Bone marrow (tissue), 2 donors: ENCODE measurements at regions not wholly inside any gene's neighbourhood (a gene's known extent, or its start where the extent isn't known, plus 50 kb on each side); places are given as distances from the start of the nearest gene placed in this dataset.

Experiments
- DNase-seq, 2 donors: peaks; one replicate each; lab custom pipeline; 2025; lab: John Stamatoyannopoulos, UW

DNA sequence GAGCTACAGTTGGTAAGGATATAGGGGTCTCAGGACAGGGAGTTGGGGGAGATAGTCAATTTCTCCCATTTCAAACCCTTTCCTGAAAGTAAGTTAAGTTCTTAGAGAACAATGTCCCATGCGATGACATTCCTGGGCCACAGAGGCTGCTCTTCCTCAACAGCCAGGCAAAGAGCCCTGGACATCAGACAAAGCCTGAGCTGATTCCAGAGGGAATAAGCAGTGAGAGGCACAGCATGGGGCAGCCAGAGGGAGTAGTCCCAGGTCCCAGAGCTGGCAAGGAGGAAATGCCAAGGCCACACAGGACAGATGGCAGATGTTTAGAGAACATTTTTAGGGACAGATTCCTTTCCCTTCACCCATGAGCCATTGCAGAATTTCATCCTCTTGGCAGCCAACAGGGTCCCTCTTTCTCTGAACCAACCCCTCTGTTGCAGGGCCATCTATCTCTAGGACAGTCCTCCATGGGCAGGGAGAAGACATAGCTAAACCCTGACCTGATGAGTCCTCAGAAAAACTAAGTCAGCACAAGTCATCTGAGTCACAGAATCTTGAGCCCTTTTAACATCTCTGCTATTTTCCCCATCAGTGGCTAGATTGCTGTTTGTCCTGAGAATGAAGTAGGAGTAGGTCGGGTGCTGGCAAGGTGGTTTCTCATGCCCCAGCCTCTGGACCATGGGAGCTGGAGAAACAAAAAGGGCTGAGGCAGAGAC, 60.3 kb upstream of the CALM2 start:
- no peak for DNase-seq

DNA sequence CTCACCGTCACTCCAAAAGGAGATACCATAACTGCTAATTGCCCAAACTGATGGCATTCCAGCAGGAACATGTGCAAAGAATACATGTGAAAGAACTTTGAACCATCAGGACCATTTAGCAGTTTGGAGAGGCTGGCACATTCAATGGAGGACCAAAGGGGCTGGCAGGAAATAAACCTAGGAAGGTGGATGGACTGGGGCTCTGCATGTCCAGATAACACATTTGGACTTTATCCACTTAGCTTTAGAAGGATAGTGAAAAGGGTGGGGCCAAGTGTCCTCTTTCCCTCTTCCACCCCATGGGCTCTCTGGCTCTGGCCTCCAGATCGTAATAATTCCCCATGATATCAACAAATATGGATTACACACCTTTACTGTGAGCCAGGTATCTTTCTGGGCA, 58.8 kb upstream of the CALM2 start:
- DNase-seq: no peak

DNA sequence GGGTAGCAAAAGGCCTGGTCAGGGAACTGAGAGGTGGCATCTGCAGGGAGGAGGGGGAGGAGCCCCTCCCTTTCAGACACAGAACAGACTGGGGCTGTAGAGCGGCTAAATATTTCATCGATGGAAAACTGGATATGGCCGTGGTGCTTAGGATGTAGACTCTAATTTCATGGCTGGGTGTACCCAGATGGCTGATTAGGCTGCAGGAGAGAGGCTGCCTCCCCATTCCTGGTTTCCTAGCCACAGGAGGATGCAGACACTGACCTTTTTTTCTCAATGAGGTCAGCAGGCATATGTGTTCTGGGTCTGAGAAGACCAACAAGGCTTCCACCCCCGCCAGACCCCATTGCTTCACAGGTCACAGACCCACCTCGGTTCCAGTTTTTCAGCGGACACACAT, 58.1 kb upstream of the CALM2 start:
- DNase-seq: no peak

DNA sequence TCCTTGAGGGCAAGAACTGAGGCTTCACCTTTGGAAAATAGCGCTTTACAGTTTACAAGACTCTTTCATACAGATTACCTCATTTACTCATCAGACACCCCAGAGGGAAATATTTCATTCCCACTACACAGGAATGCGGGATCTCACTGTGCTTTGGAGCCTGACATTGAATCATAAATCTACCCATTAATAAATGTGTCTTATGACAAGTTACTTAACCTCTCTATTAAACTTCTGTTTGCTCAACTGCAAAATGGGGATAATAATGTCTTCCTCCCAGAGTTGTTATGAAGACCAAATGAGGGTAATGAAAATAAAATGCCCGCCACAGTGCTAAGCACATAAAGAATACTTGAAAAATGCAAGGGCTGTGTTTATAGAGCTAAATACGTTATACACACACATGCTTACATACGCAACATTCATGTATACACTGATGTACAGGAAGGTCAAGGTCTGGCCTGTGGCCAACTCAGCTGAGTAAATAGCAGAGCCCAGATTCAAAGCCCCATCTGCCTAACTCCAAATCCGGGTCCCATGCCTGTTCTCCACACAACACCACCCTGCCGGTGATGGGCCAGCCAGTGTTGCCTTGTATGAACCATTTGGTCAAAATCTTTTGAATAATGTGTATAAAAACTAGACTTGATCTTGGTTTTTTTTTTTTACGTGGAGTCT, 56.6 kb upstream of the CALM2 start:
- no peak for DNase-seq

DNA sequence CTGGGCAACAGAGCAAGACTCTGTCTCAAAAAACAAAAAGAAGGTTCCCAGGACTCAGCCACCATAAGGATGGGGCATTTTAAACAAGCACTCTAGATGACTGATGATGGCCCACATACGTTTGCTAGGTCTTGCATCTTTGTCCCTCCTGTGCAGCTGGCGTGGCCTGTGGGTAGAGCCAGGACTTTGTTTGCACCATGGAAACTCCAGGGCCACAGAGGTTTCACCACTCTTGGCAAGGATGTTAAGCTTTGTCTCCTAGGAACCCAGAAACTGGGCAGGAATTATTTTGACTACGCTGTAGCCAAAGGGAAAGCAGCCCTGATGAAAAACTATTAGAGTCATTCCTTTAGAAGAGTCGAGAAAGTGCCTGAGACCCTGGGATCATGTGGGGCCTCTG, 54.1 kb upstream of the CALM2 start:
- DNase-seq: no peak

DNA sequence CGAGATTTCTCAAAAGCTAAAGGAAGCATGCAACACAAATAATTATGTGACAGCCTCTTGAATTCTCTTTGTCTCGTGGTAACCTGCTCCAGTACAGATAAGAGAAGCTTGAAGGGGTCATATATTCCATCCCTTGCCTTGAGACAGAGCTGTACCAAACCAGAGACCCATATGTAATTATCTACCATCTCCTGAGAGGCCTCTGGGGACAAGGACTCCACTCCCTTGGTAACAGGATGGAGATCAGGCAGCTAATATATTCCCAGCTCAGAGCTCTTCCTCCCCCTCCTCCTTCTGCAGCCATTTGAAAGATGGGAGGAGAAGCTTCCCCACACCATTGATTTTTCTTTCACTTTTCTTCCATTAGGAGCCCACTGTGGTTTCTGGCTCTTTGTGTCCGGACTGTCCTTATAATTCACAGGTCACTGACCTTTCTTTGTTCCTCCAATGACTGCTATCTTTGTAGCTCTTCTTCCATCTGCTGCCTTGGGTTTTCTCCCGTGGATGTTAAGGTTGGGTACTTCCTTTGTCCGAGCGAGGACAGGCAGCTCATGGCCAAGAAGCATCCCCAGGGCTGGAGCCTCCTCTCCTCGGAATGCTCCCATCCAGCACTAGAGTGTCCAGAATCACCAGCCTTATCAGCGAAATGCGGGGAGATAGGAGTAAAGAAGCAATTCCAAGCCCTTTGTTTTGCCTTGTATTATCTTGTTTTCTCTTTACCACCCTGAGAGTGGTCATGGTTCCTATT, 51.4 kb upstream of the CALM2 start:
- no peak for DNase-seq

DNA sequence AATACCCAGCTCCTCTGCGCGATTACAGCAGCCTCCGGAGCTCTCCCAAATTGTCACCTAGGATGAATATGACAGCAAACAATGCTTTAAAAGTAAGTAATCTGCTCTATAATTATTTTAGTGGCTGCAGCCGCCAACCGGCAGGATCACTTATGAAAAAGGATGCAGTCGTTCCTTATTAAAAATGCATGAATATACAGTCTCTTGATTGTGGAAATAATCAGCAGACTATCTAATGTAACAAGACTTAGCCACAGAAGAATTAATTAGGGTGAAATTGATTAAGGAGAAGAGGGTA, 50.6 kb upstream of the CALM2 start:
- DNase-seq: no peak

DNA sequence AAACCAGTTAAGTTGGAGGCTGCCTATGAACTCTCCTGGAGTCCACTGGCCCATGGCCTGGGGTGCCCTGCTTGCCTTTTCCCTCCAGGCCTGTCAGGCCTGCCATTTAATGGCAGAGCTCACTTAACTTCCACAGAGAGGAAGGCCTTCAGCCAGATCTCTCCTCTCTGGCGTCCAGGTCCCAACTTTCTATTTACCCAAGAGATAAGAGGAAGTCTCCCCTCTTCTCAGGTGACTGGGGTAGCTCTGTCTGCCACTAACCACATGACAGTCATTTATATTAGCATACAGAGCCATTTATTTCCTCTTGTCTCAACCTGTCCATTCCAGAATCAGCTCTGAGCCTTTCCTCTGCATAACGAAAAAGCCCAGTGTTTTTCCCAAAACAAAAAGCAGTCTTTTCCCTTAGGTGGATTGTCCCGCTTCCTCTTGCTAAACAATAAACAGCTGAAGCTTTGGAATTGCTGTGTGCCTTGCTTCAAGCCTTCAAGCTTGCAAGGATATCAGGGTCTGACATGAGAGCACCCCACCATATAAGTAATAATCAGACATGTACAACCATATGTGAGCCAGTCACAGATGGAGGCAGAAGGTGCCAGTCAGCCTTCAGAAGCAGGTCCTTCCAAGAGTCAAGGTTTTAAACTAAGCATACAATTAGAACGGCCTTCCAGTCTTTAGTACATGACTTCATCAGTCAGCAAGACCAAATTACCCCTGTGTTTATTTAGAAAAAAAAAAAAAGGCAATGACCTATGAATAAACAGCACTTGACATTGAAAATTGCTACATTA, 50.0 kb upstream of the CALM2 start:
- no peak for DNase-seq
